ENCODE measurements at regions not wholly inside any gene's neighbourhood (a gene's known extent, or its start where the extent isn't known, plus 50 kb on each side); places are given as distances from the start of the nearest gene placed in this dataset.

- intact Hi-C loops (cut with micrococcal nuclease), result no loop called here
- no peak overlapping the region for H3K27ac Mint-ChIP-seq (ENCODE audit: low read depth, unreplicated experiment)
- no peaks in the 10 kb centered on the region for H3K9me3 Mint-ChIP-seq (ENCODE audit: unreplicated experiment)
- H3K36me3 Mint-ChIP-seq (ENCODE audit: insufficient read depth, unreplicated experiment), result no peaks in the 10 kb centered on the region
- no peaks in the 10 kb centered on the region for H3K4me1 Mint-ChIP-seq (ENCODE audit: insufficient read depth, unreplicated experiment)
- BruUV-seq (replicated peaks), result no TSS peak
- peak; percentile 8 for DNase-seq (ENCODE audit: unreplicated experiment)
- H3K4me3 Mint-ChIP-seq (ENCODE audit: unreplicated experiment), result no peak overlapping the region
- TF ChIP-seq CTCF (IDR thresholded peaks at IDR 0.05; ENCODE audit: unreplicated experiment), result no peak
- no peaks in the 10 kb centered on the region for H3K27me3 Mint-ChIP-seq (ENCODE audit: insufficient read depth, unreplicated experiment)
- CTCF ChIA-PET, result interaction anchor here (1.5 kb wide), 1 partner anchor 10 kb away, joined by 4 read pairs; no protein-coding TSS in a partner anchor
- POLR2A ChIA-PET, result interaction anchor here (0.6 kb wide), 2 partner anchors 557 to 1247 kb away, joined by 3 read pairs; no protein-coding TSS in a partner anchor
Measured at GRCh38 chr3:14057701-14058100, 67.0 kb downstream of the CHCHD4 start.

GRCh38 chr3:14047841-14048240 is 76.8 kb downstream of the CHCHD4 start:
- ChIA-PET CTCF (interaction anchor here (0.6 to 2.0 kb wide), 2 partner anchors 9 to 821 kb away, joined by 3 to 4 read pairs; no protein-coding TSS in a partner anchor), POLR2A (interaction anchor here (0.6 to 0.8 kb wide), 2 partner anchors 22 to 106 kb away, joined by 3 read pairs; no protein-coding TSS in a partner anchor)
- Mint-ChIP-seq H3K27ac (ENCODE audit: low read depth, unreplicated experiment) (no peak overlapping the region), H3K9me3 (ENCODE audit: unreplicated experiment) (no peaks in the 10 kb centered on the region), H3K4me3 (ENCODE audit: unreplicated experiment) (no peak overlapping the region), H3K4me1 (ENCODE audit: insufficient read depth, unreplicated experiment) (no peaks in the 10 kb centered on the region), H3K27me3 (ENCODE audit: insufficient read depth, unreplicated experiment) (peaks cover 13% of the 10 kb centered on the region), H3K36me3 (ENCODE audit: insufficient read depth, unreplicated experiment) (no peaks in the 10 kb centered on the region)
- intact Hi-C loops (cut with micrococcal nuclease), result no loop called here
- TF ChIP-seq CTCF (IDR thresholded peaks at IDR 0.05; ENCODE audit: unreplicated experiment), result no peak
- BruUV-seq (replicated peaks), result no TSS peak
- DNase-seq (ENCODE audit: unreplicated experiment), result no peak

GRCh38 chr3:14047027-14047426 is 77.6 kb downstream of the CHCHD4 start:
- Mint-ChIP-seq H3K27ac (ENCODE audit: low read depth, unreplicated experiment) (no peak overlapping the region), H3K4me3 (ENCODE audit: unreplicated experiment) (no peak overlapping the region), H3K36me3 (ENCODE audit: insufficient read depth, unreplicated experiment) (no peaks in the 10 kb centered on the region), H3K27me3 (ENCODE audit: insufficient read depth, unreplicated experiment) (peaks cover 13% of the 10 kb centered on the region), H3K9me3 (ENCODE audit: unreplicated experiment) (no peaks in the 10 kb centered on the region), H3K4me1 (ENCODE audit: insufficient read depth, unreplicated experiment) (no peaks in the 10 kb centered on the region)
- CTCF ChIA-PET, result interaction anchor here (0.5 to 2.0 kb wide), 3 partner anchors 10 to 820 kb away, joined by 3 to 5 read pairs (median 4); no protein-coding TSS in a partner anchor
- intact Hi-C loops (cut with micrococcal nuclease), result no loop called here
- BruUV-seq (replicated peaks), result no TSS peak
- no peak for TF ChIP-seq CTCF (IDR thresholded peaks at IDR 0.05; ENCODE audit: unreplicated experiment)
- no peak for DNase-seq (ENCODE audit: unreplicated experiment)
- POLR2A ChIA-PET, result interaction anchor here (0.6 kb wide), 1 partner anchor 29 kb away, joined by 3 read pairs; no protein-coding TSS in a partner anchor

- Mint-ChIP-seq H3K27me3 (ENCODE audit: insufficient read depth, unreplicated experiment) (peaks cover 13% of the 10 kb centered on the region), H3K4me1 (ENCODE audit: insufficient read depth, unreplicated experiment) (no peaks in the 10 kb centered on the region), H3K36me3 (ENCODE audit: insufficient read depth, unreplicated experiment) (no peaks in the 10 kb centered on the region), H3K27ac (ENCODE audit: low read depth, unreplicated experiment) (no peak overlapping the region), H3K4me3 (ENCODE audit: unreplicated experiment) (no peak overlapping the region), H3K9me3 (ENCODE audit: unreplicated experiment) (no peaks in the 10 kb centered on the region)
- no TSS peak for BruUV-seq (replicated peaks)
- POLR2A ChIA-PET, result interaction anchor here (0.6 to 1.0 kb wide), 2 partner anchors 76 to 95 kb away, joined by 3 read pairs; no protein-coding TSS in a partner anchor
- no peak for TF ChIP-seq CTCF (IDR thresholded peaks at IDR 0.05; ENCODE audit: unreplicated experiment)
- DNase-seq (ENCODE audit: unreplicated experiment), result no peak
- CTCF ChIA-PET, result no interaction called here
- intact Hi-C loops (cut with micrococcal nuclease), result no loop called here
Measured at GRCh38 chr3:14042680-14043079, 82.0 kb downstream of the CHCHD4 start.
